Urinary bladder (tissue), 3 donors: ENCODE measurements at regions not wholly inside any gene's neighbourhood (a gene's known extent, or its start where the extent isn't known, plus 50 kb on each side); places are given as distances from the start of the nearest gene placed in this dataset.

Source experiments
- DNase-seq: peaks from one replicate; pipeline ENCODE4 v3.0.0-alpha.2; 2015; ENCODE audit errors: extremely low spot score
- H3K27ac ChIP-seq: one replicate; pipeline ENCODE4 v1.5.1; 2013; ENCODE audit warnings: low read depth, mild to moderate bottlenecking, moderate library complexity
- H3K36me3 ChIP-seq: one replicate; pipeline ENCODE4 v1.6.1; 2013; ENCODE audit warnings: mild to moderate bottlenecking, moderate library complexity; ENCODE audit not compliant: insufficient read depth
- H3K4me1 ChIP-seq: one replicate; pipeline ENCODE4 v1.6.1; 2013; ENCODE audit warnings: mild to moderate bottlenecking, moderate library complexity; ENCODE audit not compliant: insufficient read depth
- H3K4me3 ChIP-seq: one replicate; pipeline ENCODE4 v1.5.1; 2013; ENCODE audit warnings: low read depth, low read length
- WGBS: extraction: QIAGEN DNeasy Blood & Tissue Kit; methylation state at CpG from one replicate; pipeline ENCODE4 v1.1.7; 2013; 5-methylcytosine and 5-hydroxymethylcytosine counted together
- donor health status: healthy with polysubstance abuse.
- donor health status: healthy.

DNA sequence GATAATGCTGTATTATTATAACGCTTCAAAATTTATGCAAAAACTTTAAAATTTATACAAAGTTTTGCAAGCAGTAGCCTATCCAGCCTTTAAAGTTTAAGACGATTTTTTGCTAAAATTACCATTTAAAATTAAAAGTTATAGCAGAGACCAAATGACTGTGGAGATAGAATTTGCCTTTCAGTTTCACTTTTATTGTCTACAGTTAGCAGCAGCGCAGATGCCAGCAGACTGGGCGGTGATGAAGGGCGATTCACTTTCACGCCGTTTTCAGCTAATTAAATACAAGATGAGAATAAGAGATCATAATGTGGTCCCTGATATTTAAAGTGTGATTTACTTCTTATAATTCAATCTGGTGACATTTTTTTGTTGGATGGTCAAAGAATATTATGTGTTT, 1381.5 kb upstream of the ADGRL3 start:
- 70% methylated on average over 7 of the region's 7 CpGs for WGBS
- Histone ChIP-seq H3K27ac (no peak overlapping the region), H3K4me1 (no peaks in the 10 kb centered on the region), H3K4me3 (no peak overlapping the region), H3K36me3 (no peaks in the 10 kb centered on the region)
- DNase-seq: no peak

DNA sequence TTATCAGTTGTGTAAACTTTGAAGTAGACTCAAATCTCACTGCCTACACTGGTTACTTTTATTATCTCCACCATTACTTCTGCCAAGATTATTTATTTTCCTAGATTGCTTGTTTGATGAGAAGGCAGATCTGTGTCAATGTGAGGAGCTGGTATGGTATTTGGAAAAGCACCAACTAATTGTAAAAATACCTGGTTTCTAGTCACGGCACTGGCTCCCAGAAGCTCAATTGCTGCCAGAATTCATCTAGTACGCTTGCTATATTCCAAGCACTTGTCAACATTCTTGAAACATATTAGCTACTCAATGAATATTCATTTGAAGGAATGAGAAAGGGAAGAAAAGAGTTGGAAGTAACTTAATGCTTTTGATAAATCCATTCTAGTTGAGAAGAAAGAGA, 1376.8 kb upstream of the ADGRL3 start:
- Histone ChIP-seq H3K27ac (no peak overlapping the region), H3K4me3 (no peak overlapping the region), H3K36me3 (no peaks in the 10 kb centered on the region), H3K4me1 (no peaks in the 10 kb centered on the region)
- 53% methylated on average over 2 of the region's 2 CpGs for WGBS
- DNase-seq: no peak

- WGBS: 78% methylated on average over 6 of the region's 6 CpGs
- Histone ChIP-seq H3K4me1 (no peaks in the 10 kb centered on the region), H3K4me3 (no peak overlapping the region), H3K27ac (no peak overlapping the region), H3K36me3 (no peaks in the 10 kb centered on the region)
- no peak for DNase-seq
Observed at GRCh38 chr4:59825104-59825503, 1375.0 kb upstream of the ADGRL3 start.

GRCh38 chr4:59831746-59832145, 1368.4 kb upstream of the ADGRL3 start:
- no peak for DNase-seq
- Histone ChIP-seq H3K4me1 (no peaks in the 10 kb centered on the region), H3K27ac (no peak overlapping the region), H3K4me3 (no peak overlapping the region), H3K36me3 (no peaks in the 10 kb centered on the region)
- 44% methylated on average over 2 of the region's 2 CpGs for WGBS

DNA sequence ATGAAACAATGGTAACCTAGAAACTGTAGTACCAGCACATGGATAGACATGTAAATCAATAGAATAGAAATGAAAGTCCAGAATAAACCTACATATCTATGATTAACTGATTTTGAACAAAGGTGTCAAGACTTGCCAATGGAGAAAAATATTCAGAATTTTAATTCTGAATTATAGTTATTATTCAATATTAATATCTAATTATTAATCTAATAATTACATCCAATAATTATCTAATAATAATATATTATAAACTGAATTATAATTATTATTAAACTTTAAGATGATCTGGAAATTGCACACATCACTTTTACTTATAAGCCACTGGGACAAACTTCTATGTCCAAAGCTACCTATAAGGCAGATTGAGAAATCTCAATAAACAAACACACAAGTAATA, 1365.2 kb upstream of the ADGRL3 start:
- H3K4me1 ChIP-seq: no peaks in the 10 kb centered on the region
- no peak overlapping the region for H3K27ac ChIP-seq
- no peaks in the 10 kb centered on the region for H3K36me3 ChIP-seq
- no peak for DNase-seq
- H3K4me3 ChIP-seq: no peak overlapping the region

DNA sequence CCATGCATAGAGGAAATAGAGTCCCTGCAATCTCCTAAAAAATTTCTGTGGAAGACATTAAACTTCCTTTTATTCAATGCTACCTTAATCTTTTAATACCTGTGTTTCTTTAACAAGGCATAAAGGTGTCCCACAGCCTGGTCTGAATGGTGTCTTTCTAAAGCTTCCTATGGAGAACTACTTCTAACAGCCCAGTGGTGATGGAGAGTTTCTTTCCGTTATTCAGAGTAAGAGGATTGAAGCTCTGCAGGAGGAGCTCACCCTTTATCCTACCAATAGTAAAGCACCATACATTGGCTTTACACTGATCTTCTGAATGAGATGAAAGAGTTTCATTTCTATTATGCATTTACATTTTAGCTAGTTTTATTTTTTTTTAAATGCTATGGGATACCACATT, 1362.4 kb upstream of the ADGRL3 start:
- no peak overlapping the region for H3K27ac ChIP-seq
- WGBS: 88% methylated on average over 1 of the region's 1 CpG
- no peaks in the 10 kb centered on the region for H3K4me1 ChIP-seq
- no peak for DNase-seq
- H3K36me3 ChIP-seq: no peaks in the 10 kb centered on the region
- H3K4me3 ChIP-seq: no peak overlapping the region

DNA sequence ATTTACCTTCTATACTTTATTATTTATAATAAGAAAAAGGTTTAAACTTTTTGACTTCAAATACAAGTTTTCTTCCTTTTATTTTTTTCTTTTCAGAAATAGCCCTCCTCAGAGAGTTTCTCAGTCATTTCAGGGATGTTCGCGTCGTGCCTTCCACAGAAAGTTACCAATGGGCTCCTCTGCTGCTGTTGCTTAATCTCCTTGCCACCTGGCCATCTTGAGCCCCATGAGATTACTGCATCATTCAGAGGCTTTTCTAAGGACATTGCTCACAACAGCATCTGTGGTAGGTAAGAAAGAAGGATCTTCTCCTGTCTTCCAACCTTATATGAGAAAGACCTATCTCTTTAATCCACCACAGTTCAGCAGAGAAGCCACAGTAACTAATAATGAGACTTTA, 1361.9 kb upstream of the ADGRL3 start:
- no peak for DNase-seq
- H3K4me1 ChIP-seq: no peaks in the 10 kb centered on the region

DNA sequence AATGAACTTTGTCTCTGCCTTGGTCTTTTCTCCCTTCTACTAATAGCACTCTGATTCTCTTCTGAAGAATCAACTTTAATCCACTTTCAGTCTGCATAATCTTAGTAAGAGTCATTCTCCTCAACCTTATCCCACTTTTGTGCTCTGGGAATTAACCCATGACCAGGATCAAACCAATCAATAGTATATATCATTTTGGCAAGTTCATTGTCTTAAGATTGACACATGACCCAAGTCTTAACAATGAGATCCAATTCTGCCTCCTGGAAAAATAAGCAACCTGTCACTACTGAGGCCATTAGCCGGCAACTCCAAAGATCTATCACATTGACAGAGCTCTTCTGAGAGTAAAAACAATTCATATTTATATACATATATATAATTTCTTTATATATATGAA, 1358.4 kb upstream of the ADGRL3 start:
- H3K27ac ChIP-seq: no peak overlapping the region
- WGBS: 83% methylated on average over 1 of the region's 1 CpG
- no peaks in the 10 kb centered on the region for H3K36me3 ChIP-seq
- DNase-seq: no peak
- H3K4me1 ChIP-seq: no peaks in the 10 kb centered on the region
- no peak overlapping the region for H3K4me3 ChIP-seq

More for the DNA sequence above, 1361.9 kb upstream of the ADGRL3 start:
- 90% methylated on average over 3 of the region's 3 CpGs for WGBS
- H3K36me3 ChIP-seq: no peaks in the 10 kb centered on the region
- no peak overlapping the region for H3K27ac ChIP-seq
- H3K4me3 ChIP-seq: no peak overlapping the region

DNA sequence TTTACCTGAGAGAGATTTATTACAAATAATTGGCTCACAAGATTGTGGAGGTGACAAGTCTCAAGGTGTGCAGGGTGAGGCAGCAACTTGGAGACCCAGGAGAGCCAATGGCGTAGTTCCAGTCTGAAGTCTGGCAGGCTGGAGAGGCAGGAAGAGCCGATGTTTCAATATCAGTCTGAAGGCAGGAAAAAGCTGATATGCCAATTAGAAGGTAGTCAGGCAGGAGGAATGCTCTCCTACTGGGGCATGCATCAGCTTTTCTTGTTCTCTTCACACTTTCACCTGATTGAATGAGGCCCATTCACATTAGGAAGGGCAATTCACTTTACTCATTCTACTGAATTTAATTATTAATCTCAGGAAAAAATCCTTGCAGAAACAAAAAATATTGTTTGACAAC, 1351.7 kb upstream of the ADGRL3 start:
- no peak overlapping the region for H3K27ac ChIP-seq
- H3K36me3 ChIP-seq: no peaks in the 10 kb centered on the region
- no peak for DNase-seq
- no peak overlapping the region for H3K4me3 ChIP-seq
- H3K4me1 ChIP-seq: no peaks in the 10 kb centered on the region
- WGBS: 83% methylated on average over 2 of the region's 2 CpGs

DNA sequence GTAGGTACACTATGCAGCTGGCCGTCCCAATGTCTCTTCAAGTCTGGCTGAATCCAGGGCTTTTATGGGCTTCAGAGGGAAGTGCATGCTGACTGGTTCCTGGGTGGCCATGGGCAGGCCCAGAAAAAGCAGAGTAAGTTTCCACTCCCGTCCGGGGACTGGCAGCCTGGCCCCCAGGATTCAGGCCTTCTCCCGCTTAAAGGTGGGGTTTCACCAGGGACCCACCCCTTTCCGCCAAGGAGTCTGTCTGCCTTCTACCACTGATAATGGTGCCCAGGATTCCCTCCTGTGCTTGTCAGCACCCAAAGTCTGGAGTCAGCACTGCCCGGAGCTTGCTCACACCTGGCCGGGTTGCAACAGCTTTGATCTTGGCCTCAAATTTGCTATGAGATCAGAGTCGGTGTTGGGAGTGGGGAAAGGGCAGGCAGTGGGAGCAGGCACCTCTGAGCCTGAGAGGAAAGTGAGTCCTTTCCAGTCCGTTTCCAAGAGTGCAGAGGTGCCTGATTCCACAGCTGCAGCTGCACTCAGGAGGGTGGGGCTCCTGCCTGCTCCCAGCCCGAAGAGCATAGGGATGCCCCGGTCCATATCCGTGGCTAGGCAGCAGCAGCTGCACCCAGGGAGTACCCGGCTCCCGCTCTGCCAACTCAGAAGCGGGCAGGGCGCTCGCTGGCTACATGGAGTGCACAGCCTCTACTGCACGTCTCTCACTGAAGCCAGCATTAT, 1344.3 kb upstream of the ADGRL3 start:
- Histone ChIP-seq H3K4me3 (no peak overlapping the region), H3K4me1 (no peaks in the 10 kb centered on the region), H3K36me3 (no peaks in the 10 kb centered on the region), H3K27ac (no peak overlapping the region)
- 91% methylated on average over 18 of the region's 18 CpGs for WGBS
- DNase-seq: no peak

DNA sequence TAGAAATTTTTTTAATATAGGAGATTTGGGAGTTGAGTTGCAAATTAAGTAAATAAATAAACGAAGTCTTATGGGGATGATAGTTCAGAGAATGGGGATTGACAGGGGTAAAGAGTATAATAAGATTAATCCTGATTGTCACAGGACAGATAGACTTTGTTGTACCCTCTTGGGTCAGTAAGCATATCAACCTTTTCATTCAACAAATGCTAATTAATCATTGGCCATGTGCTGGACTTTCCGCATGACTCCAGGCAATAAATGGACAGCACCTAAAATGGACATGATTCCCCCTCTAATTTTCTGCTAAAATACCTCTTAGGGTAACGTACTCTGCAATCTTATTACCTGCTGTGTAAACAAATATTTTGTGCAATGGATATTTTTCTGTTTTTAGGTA, 1331.1 kb upstream of the ADGRL3 start:
- no peak overlapping the region for H3K27ac ChIP-seq
- H3K4me1 ChIP-seq: no peaks in the 10 kb centered on the region
- no peak for DNase-seq
- H3K4me3 ChIP-seq: no peak overlapping the region
- 82% methylated on average over 3 of the region's 3 CpGs for WGBS
- H3K36me3 ChIP-seq: no peaks in the 10 kb centered on the region

- Histone ChIP-seq H3K4me3 (no peak overlapping the region), H3K27ac (no peak overlapping the region), H3K4me1 (no peaks in the 10 kb centered on the region), H3K36me3 (no peaks in the 10 kb centered on the region)
- no peak for DNase-seq
- 88% methylated on average over 3 of the region's 3 CpGs for WGBS
Observed at GRCh38 chr4:59869559-59869958, 1330.6 kb upstream of the ADGRL3 start.

- Histone ChIP-seq H3K36me3 (no peaks in the 10 kb centered on the region), H3K27ac (no peak overlapping the region), H3K4me3 (no peak overlapping the region), H3K4me1 (no peaks in the 10 kb centered on the region)
- no peak for DNase-seq
Observed at GRCh38 chr4:59881632-59882031, 1318.5 kb upstream of the ADGRL3 start.

DNA sequence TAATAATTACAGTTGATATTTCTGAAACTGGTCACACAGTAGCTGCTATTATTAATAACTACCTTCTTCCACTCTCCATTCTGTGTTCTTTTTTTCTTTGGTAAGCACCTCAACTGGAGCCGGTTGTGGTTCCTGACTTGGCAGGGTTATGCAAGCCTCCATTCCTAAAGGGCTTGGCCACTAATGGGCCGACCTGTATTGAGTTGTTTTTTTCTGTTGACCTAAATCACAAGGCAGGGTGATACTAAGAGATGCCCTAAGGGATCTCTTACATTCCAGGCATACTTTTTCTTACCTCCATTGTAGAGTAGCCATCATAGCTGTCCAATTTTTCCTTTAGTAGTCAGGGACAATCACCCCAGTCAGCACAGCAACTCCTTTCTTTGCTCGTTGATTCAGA, 1295.8 kb upstream of the ADGRL3 start:
- no peaks in the 10 kb centered on the region for H3K4me1 ChIP-seq
- WGBS: 77% methylated on average over 3 of the region's 3 CpGs

DNA sequence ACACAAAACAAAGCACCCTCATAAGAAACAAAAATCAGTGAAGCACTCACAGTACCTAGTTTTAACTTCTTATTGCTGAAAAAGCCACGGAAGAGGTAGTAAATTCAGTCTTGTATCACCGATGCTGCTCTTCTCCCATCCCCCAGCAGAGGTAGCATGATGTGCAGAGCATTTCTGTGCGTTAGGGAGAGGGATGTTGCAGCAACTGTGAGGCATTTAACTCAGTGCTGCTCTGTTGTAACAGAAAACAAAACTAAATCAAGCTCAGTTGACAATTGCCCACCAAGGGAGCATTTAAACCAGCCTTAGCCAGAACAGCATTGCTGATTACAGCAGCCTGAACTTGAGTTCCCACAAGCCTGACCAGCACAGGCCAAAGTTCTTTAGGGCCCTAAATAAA, 1279.7 kb upstream of the ADGRL3 start:
- Histone ChIP-seq H3K36me3 (no peaks in the 10 kb centered on the region), H3K4me3 (no peak overlapping the region), H3K4me1 (no peaks in the 10 kb centered on the region), H3K27ac (no peak overlapping the region)
- no peak for DNase-seq
- 42% methylated on average over 3 of the region's 3 CpGs for WGBS

More for the DNA sequence above, 1295.8 kb upstream of the ADGRL3 start:
- H3K4me3 ChIP-seq: no peak overlapping the region
- H3K36me3 ChIP-seq: no peaks in the 10 kb centered on the region
- no peak for DNase-seq
- no peak overlapping the region for H3K27ac ChIP-seq
